ENCODE measurements at regions not wholly inside any gene's neighbourhood (a gene's known extent, or its start where the extent isn't known, plus 50 kb on each side); places are given as distances from the start of the nearest gene placed in this dataset.
A peak's percentile ranks its signal among the peaks of the same experiment; 100 is the strongest.
"Not testable (repeated sequence)": the region's sequence is repeated elsewhere in the genome, so short reads cannot be mapped to it uniquely, and the experiment has no call there.

GRCh38 chr5:158588617-158589016 lies 511.1 kb downstream of the EBF1 start:
- DNase-seq (ENCODE audit: insufficient read length, low spot score), result no peak
- FAIRE-seq, result peak; percentile 6
- no peak for TF ChIP-seq CTCF (IDR thresholded peaks at IDR 0.05; ENCODE audit: insufficient read depth, missing control alignments)

GRCh38 chr5:158586054-158586453 lies 513.7 kb downstream of the EBF1 start:
- FAIRE-seq, result no peak
- DNase-seq (ENCODE audit: insufficient read length, low spot score), result no peak
- TF ChIP-seq CTCF (IDR thresholded peaks at IDR 0.05; ENCODE audit: insufficient read depth, missing control alignments), result no peak

DNA sequence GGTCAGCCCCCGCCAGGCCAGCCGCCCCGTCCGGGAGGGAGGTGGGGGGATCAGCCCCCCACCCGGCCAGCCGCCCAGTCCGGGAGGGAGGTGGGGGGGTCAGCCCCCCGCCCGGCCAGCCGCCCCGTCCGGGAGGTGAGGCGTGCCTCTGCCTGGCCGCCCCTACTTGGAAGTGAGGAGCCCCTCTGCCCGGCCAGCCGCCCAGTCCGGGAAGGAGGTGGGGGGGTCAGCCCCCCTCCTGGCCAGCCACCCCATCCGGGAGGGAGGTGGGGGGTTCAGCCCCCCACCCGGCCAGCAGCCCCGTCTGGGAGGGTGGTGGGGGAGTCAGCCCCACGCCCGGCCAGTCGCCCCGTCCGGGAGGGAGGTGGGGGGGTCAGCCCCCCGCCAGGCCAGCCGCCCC lies 517.0 kb downstream of the EBF1 start:
- FAIRE-seq; DNase-seq (ENCODE audit: insufficient read length, low spot score): not testable (repeated sequence)

DNA sequence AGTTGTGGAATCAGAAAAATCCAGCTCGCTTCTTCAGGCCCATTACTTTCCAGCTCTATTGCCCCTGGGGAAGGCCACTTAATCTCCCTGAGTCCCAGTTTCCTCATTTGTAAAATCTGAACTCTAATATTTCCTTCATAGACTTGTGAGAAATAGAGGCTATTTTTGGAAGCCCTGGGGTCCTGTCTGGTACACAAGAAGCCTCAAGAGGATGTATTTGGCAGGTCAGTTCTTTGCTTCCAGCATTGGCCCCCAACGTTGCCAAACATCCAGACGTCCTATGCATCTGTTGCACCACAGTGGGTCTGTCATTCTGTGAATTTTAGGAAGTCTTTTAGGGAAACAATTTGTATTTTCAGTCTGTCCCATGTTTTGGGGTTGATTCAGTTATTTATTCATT lies 525.9 kb downstream of the EBF1 start:
- TF ChIP-seq CTCF (IDR thresholded peaks at IDR 0.05; ENCODE audit: insufficient read depth, missing control alignments), result no peak
- DNase-seq (ENCODE audit: insufficient read length, low spot score) (no peak), FAIRE-seq (no peak)

DNA sequence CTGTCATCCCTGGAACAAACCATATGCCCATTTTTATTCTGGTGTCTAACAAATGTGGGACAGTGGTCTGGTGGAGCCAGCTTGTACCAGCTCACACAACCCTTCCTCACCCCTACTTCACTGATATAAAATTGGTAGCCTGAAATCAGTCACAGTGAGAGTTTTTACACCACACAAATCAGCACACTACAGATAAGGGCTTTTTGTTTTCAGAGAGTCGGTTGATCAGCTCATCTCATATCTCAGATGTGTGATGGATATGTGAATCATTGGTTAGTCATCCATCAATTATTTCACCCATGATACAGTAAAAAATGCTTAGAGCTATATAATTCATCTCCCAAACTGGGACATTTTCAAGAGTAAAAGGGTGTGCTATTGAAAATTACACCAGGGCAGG lies 529.2 kb downstream of the EBF1 start:
- no peak for FAIRE-seq
- no peak for TF ChIP-seq CTCF (IDR thresholded peaks at IDR 0.05; ENCODE audit: insufficient read depth, missing control alignments)
- no peak for DNase-seq (ENCODE audit: insufficient read length, low spot score)

- DNase-seq (ENCODE audit: insufficient read length, low spot score) (no peak), FAIRE-seq (no peak)
- TF ChIP-seq CTCF (IDR thresholded peaks at IDR 0.05; ENCODE audit: insufficient read depth, missing control alignments), result no peak
Observed at GRCh38 chr5:158569534-158569933, 530.2 kb downstream of the EBF1 start.

DNA sequence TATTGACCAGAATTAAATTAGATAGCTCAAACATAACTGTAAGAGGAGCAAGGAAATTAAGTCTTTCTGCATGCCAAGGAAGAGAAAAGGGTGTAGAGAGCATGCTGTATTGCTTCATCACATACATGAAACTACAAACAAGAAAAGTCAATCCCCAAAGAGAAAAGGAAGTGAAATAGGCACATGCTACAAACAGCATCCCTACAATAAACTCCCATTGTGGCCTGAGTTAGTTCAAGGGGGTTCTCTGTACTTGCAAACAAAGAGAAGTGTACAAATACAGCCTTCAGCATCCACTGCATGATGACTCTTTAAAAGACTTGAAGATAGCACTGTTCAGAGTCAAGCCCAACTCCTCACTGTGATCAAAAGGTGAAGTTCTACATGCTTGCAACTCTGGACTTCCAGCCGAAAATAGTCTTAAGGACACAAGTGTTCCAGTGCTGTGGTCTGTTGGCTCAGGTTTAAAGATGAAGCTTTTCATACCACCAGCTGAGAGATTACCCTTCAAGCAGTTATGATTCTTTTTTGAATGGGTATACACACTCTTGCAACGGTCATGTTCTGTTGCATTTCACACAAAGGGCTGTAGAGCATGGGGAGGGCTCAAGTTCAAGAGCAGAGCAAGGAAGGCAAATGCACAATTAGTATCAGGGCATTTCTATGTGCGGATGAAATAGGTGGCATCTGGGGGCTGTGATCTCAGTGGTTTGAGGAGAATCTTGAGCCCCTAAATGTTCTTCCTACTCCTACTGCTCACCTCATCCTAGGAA lies 534.5 kb downstream of the EBF1 start:
- DNase-seq (ENCODE audit: insufficient read length, low spot score), result no peak
- TF ChIP-seq CTCF (IDR thresholded peaks at IDR 0.05; ENCODE audit: insufficient read depth, missing control alignments), result no peak
- FAIRE-seq, result no peak

Measured in D721Med (cell line).